ENCODE measurements at regions not wholly inside any gene's neighbourhood (a gene's known extent, or its start where the extent isn't known, plus 50 kb on each side); places are given as distances from the start of the nearest gene placed in this dataset.

DNA sequence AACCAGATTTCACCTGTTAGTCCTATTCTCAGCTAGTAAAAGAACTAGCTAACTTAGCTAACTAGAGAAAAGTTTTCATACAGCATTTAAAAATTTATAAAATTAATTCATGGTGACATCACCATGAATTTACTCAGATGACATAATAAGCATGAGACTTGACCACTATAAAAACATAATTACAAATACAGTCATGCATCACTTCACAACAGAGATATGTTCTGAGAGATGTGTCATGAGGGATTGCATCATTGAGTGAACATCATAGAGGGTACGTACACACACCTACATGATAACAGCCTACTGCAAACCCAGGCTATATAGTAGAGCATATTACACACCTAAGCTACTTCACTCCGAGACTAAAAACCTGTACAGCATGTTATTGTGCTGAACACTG, 481.3 kb upstream of the CHAC2 start:
- H3K36me3 ChIP-seq, result no peaks in the 10 kb centered on the region
- no peaks in the 10 kb centered on the region for H4K20me1 ChIP-seq
- H3K9ac ChIP-seq, result no peak overlapping the region

DNA sequence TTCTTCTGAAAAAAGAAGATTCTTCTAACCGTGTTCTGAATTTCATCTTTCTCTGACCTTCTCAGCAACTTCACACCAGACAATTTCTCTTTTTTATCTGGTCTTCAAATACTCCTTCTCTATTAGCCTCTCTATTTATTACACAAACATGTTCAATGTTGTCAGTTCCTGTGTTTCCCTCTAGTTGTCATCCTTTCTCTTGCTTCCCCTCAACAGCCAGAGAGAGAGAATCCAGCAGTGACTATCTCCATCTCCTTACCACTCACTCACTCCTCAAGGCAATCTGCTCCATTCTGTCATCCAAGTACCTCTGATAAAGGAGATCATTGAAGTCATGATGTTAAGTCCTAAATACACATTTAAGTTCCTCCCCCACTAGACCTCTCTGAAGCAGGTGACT, 491.9 kb upstream of the CHAC2 start:
- H3K36me3 ChIP-seq, result no peaks in the 10 kb centered on the region
- no peaks in the 10 kb centered on the region for H3K27me3 ChIP-seq
- TF ChIP-seq Cebpa-rat (IDR thresholded peaks at IDR 0.05), result no peak
- H3K27ac ChIP-seq, result no peak overlapping the region
- no peaks in the 10 kb centered on the region for H3K9me3 ChIP-seq (replicated peaks in 1 of 11)
- no peaks in the 10 kb centered on the region for H3K4me1 ChIP-seq
- no peak overlapping the region for H3K9ac ChIP-seq
- H4K20me1 ChIP-seq, result no peaks in the 10 kb centered on the region
- no peak overlapping the region for H3K4me2 ChIP-seq
- H3K4me3 ChIP-seq, result no peak overlapping the region

More for the DNA sequence above, 481.3 kb upstream of the CHAC2 start:
- Histone ChIP-seq H3K9me3 (replicated peaks in 1 of 11) (no peaks in the 10 kb centered on the region), H3K4me2 (no peak overlapping the region), H3K27me3 (no peaks in the 10 kb centered on the region), H3K27ac (no peak overlapping the region), H3K4me3 (no peak overlapping the region), H3K4me1 (no peaks in the 10 kb centered on the region)
- no peak for TF ChIP-seq Cebpa-rat (IDR thresholded peaks at IDR 0.05)

DNA sequence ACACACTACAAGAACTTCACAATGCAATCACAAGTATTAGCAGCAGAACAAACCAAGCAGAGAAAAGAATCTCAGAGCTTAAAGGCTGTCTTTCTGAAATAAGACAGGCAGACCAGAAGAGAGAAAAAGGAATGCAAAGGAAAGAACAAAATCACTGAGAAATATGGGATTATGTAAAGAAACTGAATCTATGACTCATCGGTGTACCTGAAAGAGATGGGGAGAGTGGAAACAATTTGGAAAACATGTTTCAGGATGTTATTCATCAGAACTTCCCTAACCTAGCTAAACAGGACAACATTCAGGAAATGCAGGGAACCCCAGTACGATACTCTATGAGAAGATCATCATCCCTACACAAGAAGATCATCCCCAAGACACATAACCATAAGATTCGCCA, 499.0 kb upstream of the CHAC2 start:
- H3K9ac ChIP-seq, result no peak overlapping the region
- no peaks in the 10 kb centered on the region for H3K36me3 ChIP-seq
- no peak overlapping the region for H3K4me3 ChIP-seq
- no peak overlapping the region for H3K27ac ChIP-seq
- TF ChIP-seq Cebpa-rat (IDR thresholded peaks at IDR 0.05), result no peak
- no peaks in the 10 kb centered on the region for H3K27me3 ChIP-seq
- no peak overlapping the region for H3K4me2 ChIP-seq
- H3K4me1 ChIP-seq, result no peaks in the 10 kb centered on the region
- H3K9me3 ChIP-seq (replicated peaks in 1 of 11), result peaks cover 0 to 9% (median 0%) of the 10 kb centered on the region in 11 experiments; a peak in 1 of 22 replicates
- H4K20me1 ChIP-seq, result no peaks in the 10 kb centered on the region

DNA sequence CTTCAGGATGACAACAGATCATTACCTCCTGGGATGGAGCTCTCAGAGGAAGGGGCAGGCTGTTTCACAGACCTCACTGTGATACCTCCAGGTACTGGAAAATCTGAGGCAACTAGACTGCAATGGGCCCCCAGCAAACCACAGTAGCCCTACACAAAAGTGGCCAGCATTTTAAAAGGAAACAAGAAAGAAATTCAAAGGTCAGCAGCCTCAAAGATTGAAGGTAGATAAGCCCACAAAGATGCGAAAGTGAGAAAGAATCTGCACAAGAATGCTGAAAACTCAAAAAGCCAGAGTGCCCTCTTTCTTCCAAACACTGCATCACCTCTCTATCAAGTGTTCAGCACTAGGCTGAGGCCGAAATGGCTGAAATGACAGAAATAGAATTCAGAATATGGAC, 499.5 kb upstream of the CHAC2 start:
- no peak for TF ChIP-seq Cebpa-rat (IDR thresholded peaks at IDR 0.05)
- Histone ChIP-seq H3K4me3 (no peak overlapping the region), H3K27ac (no peak overlapping the region), H3K36me3 (no peaks in the 10 kb centered on the region), H3K4me2 (no peak overlapping the region), H3K9me3 (replicated peaks in 1 of 11) (peaks cover 0 to 14% (median 0%) of the 10 kb centered on the region in 11 experiments; a peak in 1 of 22 replicates), H3K27me3 (no peaks in the 10 kb centered on the region), H3K4me1 (no peaks in the 10 kb centered on the region), H3K9ac (no peak overlapping the region), H4K20me1 (no peaks in the 10 kb centered on the region)

GRCh38 chr2:53265544-53266299, 501.9 kb upstream of the CHAC2 start:
- H3K4me2 ChIP-seq, result no peak overlapping the region

DNA sequence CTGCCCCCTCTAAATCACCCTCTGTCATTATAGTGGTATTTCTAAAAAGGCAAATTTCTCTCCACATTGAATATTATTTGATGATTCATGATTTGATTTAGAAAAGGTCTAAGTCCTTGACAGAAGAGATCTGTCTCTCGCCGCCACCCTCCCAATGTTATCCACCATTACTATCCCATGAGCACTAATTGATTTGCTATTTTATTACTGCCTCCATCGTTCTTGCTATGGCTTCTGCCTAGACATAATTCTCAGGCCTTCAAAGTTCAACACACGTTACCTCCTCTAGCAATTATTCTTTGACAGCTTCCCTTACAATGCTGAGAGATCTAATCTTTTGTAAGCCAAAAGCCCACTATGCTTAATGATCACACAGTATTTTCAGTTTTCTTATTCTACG, 507.0 kb upstream of the CHAC2 start:
- Histone ChIP-seq H3K9me3 (replicated peaks in 1 of 11) (peaks cover 0 to 24% (median 5%) of the 10 kb centered on the region in 11 experiments; a peak in 8 of 22 replicates), H3K9ac (no peak overlapping the region), H3K4me3 (no peak overlapping the region), H3K36me3 (no peaks in the 10 kb centered on the region), H3K4me1 (no peaks in the 10 kb centered on the region), H3K4me2 (no peak overlapping the region), H4K20me1 (no peaks in the 10 kb centered on the region), H3K27ac (no peak overlapping the region), H3K27me3 (no peaks in the 10 kb centered on the region)
- no peak for TF ChIP-seq Cebpa-rat (IDR thresholded peaks at IDR 0.05)

More at GRCh38 chr2:53265544-53266299, 501.9 kb upstream of the CHAC2 start:
- H3K4me3 ChIP-seq, result no peak overlapping the region
- H3K27ac ChIP-seq, result no peak overlapping the region
- no peaks in the 10 kb centered on the region for H4K20me1 ChIP-seq
- no peaks in the 10 kb centered on the region for H3K27me3 ChIP-seq
- H3K9ac ChIP-seq, result no peak overlapping the region
- no peaks in the 10 kb centered on the region for H3K4me1 ChIP-seq
- no peak for TF ChIP-seq Cebpa-rat (IDR thresholded peaks at IDR 0.05)
- no peaks in the 10 kb centered on the region for H3K36me3 ChIP-seq
- peaks cover 0 to 15% (median 0%) of the 10 kb centered on the region in 11 experiments; a peak in 1 of 22 replicates for H3K9me3 ChIP-seq (replicated peaks in 1 of 11)

GRCh38 chr2:53259395-53260009, 508.1 kb upstream of the CHAC2 start:
- no peaks in the 10 kb centered on the region for H4K20me1 ChIP-seq
- no peak for TF ChIP-seq Cebpa-rat (IDR thresholded peaks at IDR 0.05)
- peaks cover 0 to 24% (median 5%) of the 10 kb centered on the region in 11 experiments; a peak in 8 of 22 replicates for H3K9me3 ChIP-seq (replicated peaks in 1 of 11)
- H3K27me3 ChIP-seq, result no peaks in the 10 kb centered on the region
- H3K4me2 ChIP-seq, result no peak overlapping the region
- H3K9ac ChIP-seq, result no peak overlapping the region
- H3K4me1 ChIP-seq, result no peaks in the 10 kb centered on the region
- H3K4me3 ChIP-seq, result no peak overlapping the region
- H3K27ac ChIP-seq, result no peak overlapping the region
- no peaks in the 10 kb centered on the region for H3K36me3 ChIP-seq

- Histone ChIP-seq H3K27me3 (no peaks in the 10 kb centered on the region), H3K9ac (no peak overlapping the region), H3K4me2 (no peak overlapping the region), H3K36me3 (no peaks in the 10 kb centered on the region), H3K4me1 (no peaks in the 10 kb centered on the region), H4K20me1 (no peaks in the 10 kb centered on the region), H3K27ac (no peak overlapping the region), H3K9me3 (replicated peaks in 1 of 11) (peaks cover 0 to 10% (median 5%) of the 10 kb centered on the region in 11 experiments; a peak in 8 of 22 replicates), H3K4me3 (no peak overlapping the region)
- no peak for TF ChIP-seq Cebpa-rat (IDR thresholded peaks at IDR 0.05)
These were observed 510.3 kb upstream of the CHAC2 start for GRCh38 chr2:53257287-53257686.

GRCh38 chr2:53253244-53253643, 514.4 kb upstream of the CHAC2 start:
- no peaks in the 10 kb centered on the region for H3K9me3 ChIP-seq (replicated peaks in 1 of 11)
- no peak overlapping the region for H3K27ac ChIP-seq
- no peaks in the 10 kb centered on the region for H3K27me3 ChIP-seq
- no peak overlapping the region for H3K4me3 ChIP-seq
- H4K20me1 ChIP-seq, result no peaks in the 10 kb centered on the region
- no peaks in the 10 kb centered on the region for H3K4me1 ChIP-seq
- H3K9ac ChIP-seq, result no peak overlapping the region
- H3K4me2 ChIP-seq, result no peak overlapping the region
- no peaks in the 10 kb centered on the region for H3K36me3 ChIP-seq
- no peak for TF ChIP-seq Cebpa-rat (IDR thresholded peaks at IDR 0.05)

GRCh38 chr2:53252115-53252514, 515.5 kb upstream of the CHAC2 start:
- Histone ChIP-seq H3K4me2 (no peak overlapping the region), H4K20me1 (no peaks in the 10 kb centered on the region), H3K27ac (no peak overlapping the region), H3K4me1 (no peaks in the 10 kb centered on the region), H3K27me3 (no peaks in the 10 kb centered on the region), H3K9ac (no peak overlapping the region), H3K4me3 (no peak overlapping the region), H3K9me3 (replicated peaks in 1 of 11) (no peaks in the 10 kb centered on the region), H3K36me3 (no peaks in the 10 kb centered on the region)
- TF ChIP-seq Cebpa-rat (IDR thresholded peaks at IDR 0.05), result no peak
